Right ventricle myocardium superior (tissue), 1 donor: ENCODE measurements at regions not wholly inside any gene's neighbourhood (a gene's known extent, or its start where the extent isn't known, plus 50 kb on each side); places are given as distances from the start of the nearest gene placed in this dataset.
"Not testable (repeated sequence)": the region's sequence is repeated elsewhere in the genome, so short reads cannot be mapped to it uniquely, and the experiment has no call there.

Experiments used
- ATAC-seq: fragments of 200-7000 bp; cut with Tn5 transposase; one replicate; pipeline ENCODE4 v1.9.1; 2020; ENCODE audit warnings: mild to moderate bottlenecking; ENCODE audit not compliant: poor library complexity
- DNase-seq: peaks from one replicate; pipeline ENCODE4 v3.0.0-alpha.2; 2020
- intact Hi-C: fragments of 100-400 bp; cut with DNase I; formaldehyde crosslinking; loops from one replicate; pipeline ENCODE4 v1.11.2; 2022
- donor health status: DM: no; HTN: yes; CAD: no; lungs with severe emphysema.

DNA sequence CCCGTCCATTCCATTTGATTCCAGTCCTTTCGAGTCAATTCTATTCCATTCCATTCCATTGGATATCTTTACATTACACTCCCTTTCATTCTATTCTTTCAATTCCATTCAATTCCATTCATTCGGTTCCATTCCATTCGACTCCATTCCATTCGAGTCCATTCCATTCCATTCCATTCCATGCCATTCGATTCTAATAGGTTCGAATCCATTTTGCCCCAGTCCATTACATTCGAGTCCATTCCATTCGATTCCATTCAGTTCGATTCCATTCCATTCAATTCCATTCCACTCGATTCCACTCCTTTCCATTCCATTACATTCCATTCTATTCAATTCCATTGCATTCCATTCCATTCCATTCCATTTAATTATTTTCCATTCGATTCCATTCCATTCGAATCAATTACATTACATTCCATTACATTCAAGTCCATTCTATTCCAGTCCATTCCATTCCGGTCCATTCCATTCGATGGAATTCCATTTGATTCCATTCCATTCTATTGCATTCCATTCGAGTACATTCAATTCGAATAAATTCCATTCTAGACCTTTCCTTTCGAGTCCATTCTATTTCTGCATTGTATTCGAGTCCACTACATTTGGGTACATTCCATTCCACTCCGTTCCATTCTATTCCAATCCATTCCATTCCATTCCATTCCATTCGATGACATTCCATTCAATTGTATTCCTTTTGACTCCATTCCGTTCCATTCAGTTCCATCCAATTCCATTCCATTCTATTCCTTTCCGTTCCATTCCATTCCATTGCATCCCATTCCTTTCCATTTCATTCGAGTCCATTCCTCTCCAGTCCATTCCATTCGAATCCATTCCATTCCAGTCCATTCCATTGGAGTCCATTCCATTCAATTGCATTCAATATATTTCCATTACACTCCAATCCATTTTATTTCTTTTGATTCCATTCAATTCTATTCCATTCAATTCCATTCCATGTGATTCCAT, 2604.8 kb upstream of the TPTE start:
- ATAC-seq, result no peak
- no peak for DNase-seq
- intact Hi-C loops, result no loop called here

DNA sequence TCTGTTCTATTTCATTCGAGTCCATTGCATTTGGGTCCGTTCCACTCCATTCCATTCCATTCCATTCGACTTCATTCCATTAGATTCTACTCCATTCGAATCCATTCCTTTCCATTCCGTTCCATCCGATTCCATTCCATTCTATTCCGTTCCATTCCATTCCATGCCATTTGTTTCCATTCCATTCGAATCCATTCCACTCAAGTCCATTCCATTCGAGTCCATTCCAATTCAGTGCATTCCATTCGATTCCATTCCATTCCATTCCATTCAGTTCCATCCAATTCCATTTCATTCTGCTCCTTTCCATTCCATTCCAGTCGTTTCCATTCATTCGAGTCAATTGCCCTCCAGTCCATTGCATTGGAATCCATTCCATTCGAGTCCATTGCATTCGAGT, 2603.7 kb upstream of the TPTE start:
- DNase-seq (no peak), ATAC-seq (no peak)
- intact Hi-C loops, result no loop called here

DNA sequence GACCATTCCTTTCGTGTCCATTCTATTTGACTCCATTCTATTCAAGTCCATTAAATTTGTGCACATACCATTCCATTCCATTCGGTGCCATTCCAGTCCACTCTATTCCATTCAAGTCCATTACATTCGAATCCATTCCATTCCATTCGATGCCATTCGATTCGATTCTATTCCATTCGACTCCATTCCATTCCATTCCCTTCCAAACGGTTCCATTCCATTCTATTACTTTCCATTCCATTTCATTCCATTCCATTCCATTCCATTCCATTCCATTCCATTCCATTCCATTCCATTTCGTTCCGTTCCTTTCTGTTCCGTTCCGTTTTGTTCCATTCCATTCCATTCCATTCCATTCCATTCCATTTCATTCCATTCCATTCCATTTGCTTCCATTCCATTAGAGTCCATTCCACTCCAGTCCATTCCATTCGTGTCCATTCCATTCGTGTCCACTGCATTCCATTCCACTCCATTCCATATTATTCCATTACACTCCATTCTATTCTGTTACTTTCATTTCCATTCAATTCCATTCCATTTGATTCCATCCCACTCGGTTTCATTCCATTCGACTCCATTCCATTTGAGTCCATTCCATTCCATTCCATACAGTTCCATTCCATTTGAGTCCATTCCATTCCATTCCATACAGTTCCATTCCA, 2595.3 kb upstream of the TPTE start:
- DNase-seq, intact Hi-C loops: not testable (repeated sequence)
- ATAC-seq, result peak; percentile 75

- intact Hi-C loops, ATAC-seq, DNase-seq: not testable (repeated sequence)
Observed at GRCh38 chr21:7928528-7928927, 2592.9 kb upstream of the TPTE start.

GRCh38 chr21:7929586-7929985, 2591.8 kb upstream of the TPTE start:
- DNase-seq, intact Hi-C loops, ATAC-seq: not testable (repeated sequence)

DNA sequence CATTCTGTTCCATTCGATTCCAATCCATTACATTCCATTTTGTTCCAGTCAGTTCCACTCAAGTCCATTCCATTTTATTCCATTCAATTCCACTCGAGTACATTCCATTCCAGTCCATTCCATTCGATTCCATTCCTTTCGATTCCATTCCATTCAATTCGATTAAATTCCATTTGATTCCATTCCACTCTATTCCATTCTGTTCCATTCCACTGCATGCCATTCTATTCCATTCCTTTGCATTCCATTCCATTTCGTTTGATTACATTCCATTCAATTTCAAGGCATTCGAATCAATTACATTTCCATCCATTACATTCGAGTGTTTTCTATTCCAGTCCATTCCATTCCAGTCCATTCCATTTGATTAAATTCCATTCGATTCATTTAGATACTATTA, 2590.9 kb upstream of the TPTE start:
- ATAC-seq, intact Hi-C loops: not testable (repeated sequence)

DNA sequence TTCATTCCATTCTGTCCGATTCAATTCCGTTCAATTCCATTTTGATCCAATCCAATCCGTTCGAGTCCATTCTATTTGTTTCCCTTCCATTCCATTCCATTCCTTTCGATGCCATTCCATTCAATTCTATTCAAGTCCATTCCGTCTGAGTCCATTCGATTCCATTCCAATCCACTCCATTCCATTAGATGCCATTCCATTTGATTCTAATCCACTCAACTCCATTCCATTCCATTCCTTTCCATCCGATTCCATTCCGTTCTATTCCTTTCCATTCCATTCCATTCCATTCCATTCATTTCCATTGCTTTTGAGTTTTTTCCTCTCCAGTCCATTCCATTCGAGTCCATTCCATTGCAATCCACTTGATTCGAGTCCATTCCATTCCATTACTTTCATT, 2589.3 kb upstream of the TPTE start:
- intact Hi-C loops, ATAC-seq, DNase-seq: not testable (repeated sequence)

More for the DNA sequence above, 2590.9 kb upstream of the TPTE start:
- DNase-seq, result not testable (repeated sequence)

DNA sequence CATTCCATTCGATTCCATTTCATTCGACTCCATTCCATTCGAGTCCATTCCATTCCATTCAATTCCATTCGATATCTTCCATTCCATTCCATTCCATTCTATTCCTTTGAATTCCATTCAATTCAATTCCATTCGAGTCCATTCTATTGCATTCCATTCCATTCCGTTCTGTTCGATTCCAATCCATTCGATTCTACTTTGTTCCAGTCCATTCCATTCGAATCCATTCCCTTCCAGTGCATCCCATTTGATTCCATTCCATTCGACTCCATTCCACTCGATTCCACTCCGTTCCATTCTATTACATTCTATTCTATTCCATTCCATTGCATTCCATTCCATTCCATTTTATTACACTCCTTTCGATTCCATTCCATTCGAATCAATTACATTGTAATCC, 2588.5 kb upstream of the TPTE start:
- intact Hi-C loops, ATAC-seq, DNase-seq: not testable (repeated sequence)

GRCh38 chr21:7933923-7934322, 2587.5 kb upstream of the TPTE start:
- intact Hi-C loops, result no loop called here
- ATAC-seq (no peak), DNase-seq (no peak)

- DNase-seq, intact Hi-C loops, ATAC-seq: not testable (repeated sequence)
Observed at GRCh38 chr21:7937297-7937696, 2584.1 kb upstream of the TPTE start.

DNA sequence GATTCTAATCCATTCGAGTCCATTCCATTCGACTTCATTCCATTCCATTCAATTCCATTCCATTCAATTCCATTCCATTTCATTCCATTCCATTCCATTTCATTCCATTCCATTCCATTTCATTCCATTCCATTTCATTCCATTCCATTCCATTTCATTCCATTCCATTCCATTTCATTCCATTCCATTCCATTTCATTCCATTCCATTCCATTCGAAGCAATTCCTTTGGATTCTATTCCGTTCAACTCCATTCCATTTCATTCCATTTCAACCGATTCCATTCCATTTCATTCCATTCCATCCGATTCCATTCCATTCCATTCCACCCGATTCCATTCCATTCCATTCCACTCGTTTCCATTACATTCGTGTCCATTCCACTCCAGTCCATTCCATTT, 2583.2 kb upstream of the TPTE start:
- ATAC-seq, intact Hi-C loops, DNase-seq: not testable (repeated sequence)

DNA sequence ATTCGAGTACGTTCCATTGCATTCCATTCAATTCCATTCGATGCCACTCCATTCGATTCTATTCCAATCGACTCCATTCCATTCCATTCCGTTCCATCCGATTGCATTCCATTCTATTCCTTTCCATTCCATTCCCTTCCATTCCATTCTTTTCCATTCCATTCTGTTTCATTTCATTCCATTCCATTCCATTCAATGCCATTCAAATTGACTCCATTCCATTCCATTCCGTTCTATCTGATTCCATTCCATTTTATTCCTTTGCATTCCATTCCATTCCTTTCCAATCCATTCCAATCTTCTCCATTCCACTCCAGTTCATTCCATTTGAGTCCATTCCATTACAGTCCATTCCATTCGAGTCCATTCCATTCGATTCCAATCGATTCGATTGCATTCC, 2580.0 kb upstream of the TPTE start:
- ATAC-seq, intact Hi-C loops: not testable (repeated sequence)

DNA sequence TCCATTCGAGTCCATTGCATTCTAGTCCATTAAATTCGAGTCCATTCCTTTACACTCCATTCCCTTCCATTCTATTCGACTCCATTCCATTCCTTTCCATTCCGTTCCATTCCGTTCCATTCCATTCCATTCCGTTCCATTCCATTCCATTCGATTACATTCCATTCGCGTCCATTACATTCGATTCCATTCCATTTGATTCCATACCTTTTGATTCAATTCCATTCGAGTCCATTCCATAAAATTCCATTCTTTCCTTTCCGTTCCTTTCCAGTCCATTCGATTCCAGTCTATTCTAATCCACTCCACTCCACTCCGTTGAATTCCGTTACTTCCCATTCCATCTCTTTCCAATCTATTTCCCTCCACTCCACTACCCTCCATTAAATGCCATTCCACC, 2579.2 kb upstream of the TPTE start:
- intact Hi-C loops, DNase-seq, ATAC-seq: not testable (repeated sequence)

More for the DNA sequence above, 2580.0 kb upstream of the TPTE start:
- DNase-seq, result not testable (repeated sequence)

GRCh38 chr21:7943534-7943933, 2577.8 kb upstream of the TPTE start:
- intact Hi-C loops, DNase-seq, ATAC-seq: not testable (repeated sequence)

DNA sequence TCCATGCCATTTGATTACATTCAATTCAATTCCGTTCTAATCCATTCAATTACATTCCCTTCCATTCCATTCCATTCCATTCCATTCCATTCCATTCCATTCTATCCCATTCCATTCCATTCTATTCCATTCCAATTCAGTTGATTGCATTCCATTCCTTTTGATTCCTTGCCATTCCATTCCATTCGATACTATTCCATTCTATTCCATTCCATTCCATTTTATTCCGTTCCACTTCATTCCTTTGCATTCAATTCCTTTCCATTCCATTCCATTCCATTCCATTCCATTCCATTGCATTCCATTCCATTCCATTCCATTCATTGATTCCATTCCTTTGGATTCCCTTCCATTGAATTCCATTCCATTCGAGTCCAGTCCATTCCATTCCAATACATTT, 2574.0 kb upstream of the TPTE start:
- no peak for DNase-seq
- intact Hi-C loops, result no loop called here
- no peak for ATAC-seq

GRCh38 chr21:7948727-7949126, 2572.7 kb upstream of the TPTE start:
- DNase-seq, intact Hi-C loops, ATAC-seq: not testable (repeated sequence)

DNA sequence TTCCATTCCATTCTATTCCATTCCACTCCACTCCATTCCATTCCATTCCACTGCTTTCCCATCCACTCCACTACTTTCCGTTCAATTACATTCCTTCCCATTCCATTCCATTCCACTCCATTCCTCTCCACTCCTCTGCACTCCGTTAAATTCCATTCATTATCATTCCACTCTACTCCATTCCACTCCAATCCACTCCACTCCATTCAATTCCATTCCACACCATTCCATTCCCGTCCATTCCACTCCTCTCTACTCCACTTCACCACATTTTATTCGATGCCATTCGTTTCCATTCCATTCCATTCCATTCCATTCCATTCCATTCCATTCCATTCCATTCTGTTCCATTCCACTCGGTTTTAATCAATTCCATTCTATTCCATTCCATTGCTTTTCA, 2571.5 kb upstream of the TPTE start:
- intact Hi-C loops, DNase-seq, ATAC-seq: not testable (repeated sequence)

DNA sequence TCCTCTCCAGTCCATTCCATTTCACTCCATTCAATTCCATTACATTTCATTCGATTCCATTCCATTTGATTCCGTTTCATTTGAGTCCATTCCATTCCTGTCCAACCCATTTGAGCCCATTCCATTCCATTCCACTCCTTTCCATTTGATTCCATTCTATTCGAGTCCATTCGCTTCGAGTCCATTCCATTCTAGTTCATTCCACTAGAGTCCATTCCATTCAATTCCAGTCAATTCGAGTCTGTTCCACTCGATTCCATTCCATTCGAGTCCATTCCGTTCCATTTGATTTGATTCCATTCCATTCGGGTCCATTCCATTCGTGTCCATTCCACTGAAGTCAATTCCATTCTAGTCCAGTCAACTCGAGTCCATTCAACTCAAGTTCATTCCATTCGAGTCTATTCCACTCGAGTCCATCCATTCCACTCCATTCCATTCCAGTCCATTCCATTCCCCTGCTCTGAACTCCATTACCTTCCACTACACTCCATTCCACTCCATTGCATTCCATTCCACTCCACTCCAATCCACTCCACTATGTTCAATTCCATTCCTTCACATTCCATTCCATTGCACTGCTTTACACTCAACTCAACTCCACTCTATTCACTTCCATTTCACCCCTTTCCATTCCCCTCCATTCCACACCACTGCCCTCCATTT, 2569.4 kb upstream of the TPTE start:
- ATAC-seq, result no peak
- no peak for DNase-seq
- intact Hi-C loops, result no loop called here

DNA sequence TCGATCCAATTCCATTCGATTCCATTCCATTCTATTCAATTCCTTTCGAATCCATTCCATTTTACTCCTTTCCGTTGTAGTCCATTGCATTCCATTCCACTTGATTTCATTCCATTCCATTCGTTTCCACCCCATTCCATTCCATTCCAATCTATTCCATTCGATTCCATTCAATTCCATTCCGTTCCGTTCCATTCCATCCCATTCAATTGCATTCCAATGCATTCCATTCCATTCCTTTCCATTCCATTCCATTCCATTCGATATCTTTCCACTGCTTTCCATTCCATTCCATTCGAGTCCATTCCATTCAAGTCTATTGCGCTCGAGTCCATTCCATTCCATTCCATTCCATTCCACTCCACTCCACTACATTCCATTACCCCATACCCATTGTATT, 2568.7 kb upstream of the TPTE start:
- DNase-seq, result no peak
- intact Hi-C loops, result no loop called here
- ATAC-seq, result no peak
